Osteocyte (in vitro differentiated cells): ENCODE measurements at regions not wholly inside any gene's neighbourhood (a gene's known extent, or its start where the extent isn't known, plus 50 kb on each side); places are given as distances from the start of the nearest gene placed in this dataset.

Experiments
- DNase-seq: peaks from one replicate; pipeline ENCODE4 v3.0.0; 2021; ENCODE audit warnings: mixed read lengths; ENCODE audit not compliant: unreplicated experiment; ENCODE audit errors: extremely low spot score
- H3K27ac Mint-ChIP-seq: one replicate; pipeline ENCODE4 v1.8.0; 2021; ENCODE audit warnings: mild to moderate bottlenecking, mixed read lengths; ENCODE audit not compliant: unreplicated experiment
- H3K27me3 Mint-ChIP-seq: one replicate; pipeline ENCODE4 v1.8.0; 2021; ENCODE audit warnings: mixed read lengths; ENCODE audit not compliant: unreplicated experiment
- H3K36me3 Mint-ChIP-seq: one replicate; pipeline ENCODE4 v1.8.0; 2021; ENCODE audit warnings: mixed read lengths; ENCODE audit not compliant: unreplicated experiment
- H3K4me1 Mint-ChIP-seq: one replicate; pipeline ENCODE4 v1.8.0; 2021; ENCODE audit warnings: mixed read lengths; ENCODE audit not compliant: unreplicated experiment
- H3K4me3 Mint-ChIP-seq: one replicate; pipeline ENCODE4 v1.8.0; 2021; ENCODE audit warnings: mild to moderate bottlenecking, moderate library complexity, mixed read lengths; ENCODE audit not compliant: unreplicated experiment
- H3K9me3 Mint-ChIP-seq: one replicate; pipeline ENCODE4 v1.8.0; 2021; ENCODE audit warnings: mixed read lengths; ENCODE audit not compliant: unreplicated experiment
- CTCF ChIP-seq: fragments of 200-600 bp; sonication (generic); IDR thresholded peaks from 2 replicates; pipeline ENCODE4 v1.5.0; 2021; ENCODE audit warnings: antibody characterized with exemption, mild to moderate bottlenecking, moderate library complexity

DNA sequence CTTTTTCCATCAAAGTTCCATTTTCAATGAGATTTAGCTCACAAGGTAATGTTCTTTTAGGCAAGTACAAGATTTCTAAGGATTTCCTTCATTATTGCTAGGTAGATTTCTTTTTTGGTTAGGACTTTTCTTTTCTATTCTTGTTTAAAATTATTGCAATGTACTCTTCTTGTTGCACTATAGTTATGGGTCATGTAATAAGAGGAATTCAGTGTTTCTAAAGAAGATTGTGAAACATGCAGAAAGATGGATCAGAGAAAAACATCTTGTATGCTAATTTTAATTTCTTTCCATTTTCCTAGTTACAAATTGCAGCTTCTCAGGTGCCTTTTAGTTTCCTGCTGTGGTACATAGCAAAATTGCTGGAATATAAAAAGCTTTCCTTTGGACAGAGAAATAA lies 56.1 kb downstream of the BTG1 start:
- Mint-ChIP-seq H3K4me3 (no peak overlapping the region), H3K4me1 (peaks cover 42% of the 10 kb centered on the region), H3K27ac (peak overlapping the region; percentile 48), H3K9me3 (no peaks in the 10 kb centered on the region), H3K36me3 (peaks cover 1% of the 10 kb centered on the region), H3K27me3 (no peaks in the 10 kb centered on the region)
- TF ChIP-seq CTCF, result no peak
- no peak for DNase-seq

DNA sequence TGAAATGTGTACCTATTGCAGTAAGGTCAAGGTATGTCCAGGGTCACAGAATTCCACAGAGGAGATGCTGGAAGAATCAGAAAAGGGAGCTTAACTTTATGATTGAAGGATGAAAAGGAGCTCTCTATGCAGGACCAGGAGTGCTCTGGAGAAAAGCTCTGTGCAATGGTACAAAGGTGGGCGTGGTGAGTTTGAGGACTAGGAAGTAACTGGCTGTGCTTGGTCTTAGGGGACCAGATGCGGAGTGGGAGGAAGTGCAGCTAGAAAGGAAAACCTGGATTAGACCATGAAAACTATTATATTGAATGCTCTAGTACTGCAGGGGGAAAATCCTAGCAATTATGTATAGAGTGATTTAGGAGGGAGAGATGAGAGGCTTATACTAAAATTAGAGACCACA lies 56.8 kb downstream of the BTG1 start:
- H3K27ac Mint-ChIP-seq, result peak overlapping the region; percentile 70

DNA sequence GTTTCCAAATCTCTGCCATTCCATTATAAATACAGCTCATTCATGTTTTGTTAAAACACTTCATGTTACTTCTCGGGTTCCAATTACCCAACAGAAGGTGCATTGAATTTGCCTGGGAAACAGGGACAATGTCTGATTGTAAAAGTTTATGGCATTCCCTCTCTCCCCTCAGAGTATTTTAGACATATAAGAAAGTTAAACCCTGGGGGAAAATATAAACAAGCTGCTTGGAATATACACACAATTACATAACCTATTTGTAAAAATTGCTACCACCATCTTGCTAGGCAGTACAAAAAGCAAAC lies 60.0 kb downstream of the BTG1 start:
- Mint-ChIP-seq H3K4me3 (no peak overlapping the region), H3K9me3 (no peaks in the 10 kb centered on the region), H3K27me3 (no peaks in the 10 kb centered on the region), H3K27ac (no peak overlapping the region), H3K4me1 (peaks cover 59% of the 10 kb centered on the region), H3K36me3 (no peaks in the 10 kb centered on the region)
- no peak for DNase-seq
- TF ChIP-seq CTCF, result no peak

More for the DNA sequence above, 56.8 kb downstream of the BTG1 start:
- H3K9me3 Mint-ChIP-seq, result no peaks in the 10 kb centered on the region
- peaks cover 38% of the 10 kb centered on the region for H3K4me1 Mint-ChIP-seq
- peaks cover 1% of the 10 kb centered on the region for H3K36me3 Mint-ChIP-seq
- H3K4me3 Mint-ChIP-seq, result peak overlapping the region; percentile 5
- no peaks in the 10 kb centered on the region for H3K27me3 Mint-ChIP-seq
- no peak for DNase-seq
- no peak for TF ChIP-seq CTCF

DNA sequence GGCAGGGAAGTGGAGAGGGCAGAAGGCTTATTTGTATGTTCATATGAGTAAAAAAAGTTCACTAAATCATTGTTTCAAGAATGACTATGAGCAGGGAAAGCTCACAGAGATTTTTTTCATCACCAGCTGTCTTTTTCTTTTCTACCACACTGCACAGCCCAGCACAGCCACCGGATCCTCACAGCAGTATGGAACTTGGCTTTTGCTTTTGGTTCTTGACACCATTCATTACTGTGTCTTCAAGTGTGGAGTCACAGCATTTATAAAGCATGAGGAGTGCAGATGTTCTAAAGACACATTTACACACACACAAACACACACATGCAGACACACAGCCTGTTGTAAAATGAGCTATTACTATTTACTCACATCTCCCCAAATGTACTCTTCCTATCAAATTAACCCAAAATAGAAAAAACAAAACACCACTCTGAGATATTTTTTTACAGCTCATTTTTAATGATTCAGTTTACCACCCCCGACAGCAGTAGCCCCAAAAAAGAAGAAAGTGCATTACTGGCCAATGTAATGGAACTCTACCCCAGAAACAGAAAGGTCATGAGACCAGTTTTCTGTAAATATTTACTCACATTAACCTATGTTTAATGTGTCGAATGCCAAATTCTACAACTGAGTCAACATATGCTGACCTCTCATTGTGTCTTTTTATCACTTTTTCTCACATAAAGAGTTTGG lies 60.5 kb downstream of the BTG1 start:
- Mint-ChIP-seq H3K36me3 (no peaks in the 10 kb centered on the region), H3K9me3 (no peaks in the 10 kb centered on the region), H3K4me3 (no peak overlapping the region), H3K27ac (peak overlapping the region; percentile 66), H3K4me1 (peaks cover 59% of the 10 kb centered on the region), H3K27me3 (no peaks in the 10 kb centered on the region)
- no peak for TF ChIP-seq CTCF
- DNase-seq, result no peak

GRCh38 chr12:92080911-92081285 lies 64.7 kb downstream of the BTG1 start:
- no peaks in the 10 kb centered on the region for H3K9me3 Mint-ChIP-seq
- DNase-seq, result no peak
- H3K4me3 Mint-ChIP-seq, result no peak overlapping the region
- TF ChIP-seq CTCF, result no peak
- peak overlapping the region; percentile 85 for H3K27ac Mint-ChIP-seq
- H3K36me3 Mint-ChIP-seq, result no peaks in the 10 kb centered on the region
- H3K4me1 Mint-ChIP-seq, result peaks cover 81% of the 10 kb centered on the region
- no peaks in the 10 kb centered on the region for H3K27me3 Mint-ChIP-seq
